Spleen (tissue), 11 donors: ENCODE measurements at regions not wholly inside any gene's neighbourhood (a gene's known extent, or its start where the extent isn't known, plus 50 kb on each side); places are given as distances from the start of the nearest gene placed in this dataset.

Experiments
- DNase-seq: peaks from one replicate; pipeline ENCODE4 v3.0.0-alpha.2; 2020
- H3K27ac ChIP-seq, 8 donors: fragments of 200-600 bp; sonication (generic) in 7 of 8; 1 replicate in 4 of 8; 2 replicates in 4 of 8; pipeline versions ENCODE4 v1.5.0 to v1.8.0; 2016 to 2021; ENCODE audit warnings: inconsistent platforms in 4 of 8, mild to moderate bottlenecking in 4 of 8, moderate library complexity in 1 of 8
- H3K27me3 ChIP-seq, 7 donors: fragments of 200-600 bp; sonication (generic) in 6 of 7; replicated peaks in 1 of 7; 1 replicate in 4 of 7; 2 replicates in 3 of 7; pipeline versions ENCODE4 v1.5.0 to v1.8.0; 2016 to 2021; ENCODE audit warnings: inconsistent platforms in 3 of 7, mild to moderate bottlenecking in 1 of 7
- H3K36me3 ChIP-seq, 6 donors: fragments of 200-600 bp; sonication (generic) in 5 of 6; 1 replicate in 4 of 6; 2 replicates in 2 of 6; pipeline versions ENCODE4 v1.5.0 to v1.8.0; 2016 to 2021; ENCODE audit warnings: inconsistent platforms in 2 of 6
- H3K4me1 ChIP-seq, 6 donors: fragments of 200-600 bp; sonication (generic) in 5 of 6; 1 replicate in 3 of 6; 2 replicates in 3 of 6; pipeline versions ENCODE4 v1.5.0 to v1.8.0; 2016 to 2021; ENCODE audit warnings: inconsistent platforms in 3 of 6
- H3K4me3 ChIP-seq, 8 donors: fragments of 200-600 bp; sonication (generic) in 7 of 8; 1 replicate in 4 of 8; 2 replicates in 4 of 8; pipeline versions ENCODE4 v1.5.0 to v1.8.0; 2016 to 2021; ENCODE audit warnings: inconsistent platforms in 4 of 8, mild to moderate bottlenecking in 4 of 8, moderate library complexity in 2 of 8
- H3K9me3 ChIP-seq, 8 donors: fragments of 200-600 bp; sonication (generic) in 7 of 8; 1 replicate in 4 of 8; 2 replicates in 4 of 8; pipeline versions ENCODE4 v1.5.0 to v1.8.0; 2016 to 2021; ENCODE audit warnings: inconsistent platforms in 4 of 8
- CTCF ChIP-seq, 11 experiments: fragments of 200-600 bp in 7 of 11; fragments of 450-650 bp in 4 of 11; sonication (generic) in 4 of 11; IDR thresholded peaks in 8 of 11; conservative IDR thresholded peaks in 3 of 11; 1 replicate in 7 of 11; 2 replicates in 4 of 11; pipeline versions ENCODE4 v1.4.0 to v1.8.0; 2016 to 2021; ENCODE audit warnings: antibody characterized with exemption in 11 of 11, inconsistent platforms in 4 of 11, mild to moderate bottlenecking in 1 of 11
- POLR2A ChIP-seq, 3 donors: fragments of 450-650 bp; IDR thresholded peaks; one replicate each; pipeline ENCODE4 v1.5.1; 2017; ENCODE audit warnings: antibody characterized with exemption in 3 of 3, mild to moderate bottlenecking in 1 of 3
- POLR2AphosphoS5 ChIP-seq, 3 donors: sonication (generic); formaldehyde crosslinking; IDR thresholded peaks; one replicate each; pipeline ENCODE4 v1.5.1; 2017; ENCODE audit warnings: antibody characterized with exemption in 3 of 3
- WGBS, 5 donors: extraction: QIAGEN DNeasy Blood & Tissue Kit in 3 of 5; methylation state at CpG; one replicate each; pipeline versions ENCODE4 v1.1.5 to v1.1.7; 2013 to 2018; 5-methylcytosine and 5-hydroxymethylcytosine counted together
- intact Hi-C: fragments of 100-400 bp; cut with DNase I; formaldehyde crosslinking; loops from one replicate; pipeline ENCODE4 v1.15.0; 2023; ENCODE audit warnings: low total_unique reads
- donor health status: healthy with polysubstance abuse.
- donor health status: DM: no; HTN: no; CAD: no; lungs with moderate emphysema.
- donor health status: DM: no; HTN: no; CAD: no.
- donor health status: Bipolar disorder and iron deficiency.
- donor health status: healthy.
- donor health status: DM: no; HTN: no; CAD: no.
- donor health status: DM: yes; HTN: yes; CAD: no.

DNA sequence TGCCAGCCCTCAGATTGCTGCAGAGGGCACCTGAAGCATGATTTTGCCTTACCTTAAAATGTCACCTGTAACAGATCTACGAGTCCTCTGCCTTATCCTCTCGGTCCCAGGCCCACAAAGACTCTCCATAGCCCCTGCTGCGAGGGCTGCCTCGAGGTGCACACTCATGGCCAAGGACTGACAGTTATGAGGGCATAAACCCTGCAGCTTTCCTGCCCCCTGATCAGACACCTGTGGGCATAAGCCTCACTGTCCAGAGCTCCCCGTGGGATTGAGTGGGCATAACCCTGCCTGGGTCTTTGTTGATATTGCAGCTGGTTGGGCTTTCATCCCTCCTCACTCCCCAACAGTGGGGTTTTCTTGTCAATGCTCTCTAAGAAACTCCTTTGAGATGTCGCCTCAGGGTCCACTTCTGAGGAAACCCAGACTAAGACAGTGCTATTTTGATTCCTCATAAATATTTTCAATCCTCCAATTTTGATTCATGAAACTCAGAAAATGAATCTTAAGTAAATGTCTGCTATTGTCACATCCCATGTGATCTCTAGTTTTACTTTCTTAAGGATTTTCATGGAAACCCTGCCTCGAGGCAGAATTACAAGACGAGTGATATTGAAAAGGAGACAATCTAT lies 108.5 kb upstream of the NCK2 start:
- DNase-seq = no peak
- Histone ChIP-seq H3K36me3 (no peaks in the 10 kb centered on the region), H3K4me1 (no peaks in the 10 kb centered on the region), H3K4me3 (no peak overlapping the region), H3K27me3 (no peaks in the 10 kb centered on the region), H3K9me3 (no peaks in the 10 kb centered on the region), H3K27ac (no peak overlapping the region)
- WGBS, 5 donors = 66 to 84% (median 78%) methylated on average over 8 of the region's 8 CpGs
- intact Hi-C loops = no loop called here
- TF ChIP-seq POLR2AphosphoS5 (IDR thresholded peaks at IDR 0.05) (no peak), CTCF (IDR thresholded peaks at IDR 0.05 in 8 of 11, conservative IDR thresholded peaks at IDR 0.05 in 3 of 11) (no peak), POLR2A (IDR thresholded peaks at IDR 0.05) (no peak)

DNA sequence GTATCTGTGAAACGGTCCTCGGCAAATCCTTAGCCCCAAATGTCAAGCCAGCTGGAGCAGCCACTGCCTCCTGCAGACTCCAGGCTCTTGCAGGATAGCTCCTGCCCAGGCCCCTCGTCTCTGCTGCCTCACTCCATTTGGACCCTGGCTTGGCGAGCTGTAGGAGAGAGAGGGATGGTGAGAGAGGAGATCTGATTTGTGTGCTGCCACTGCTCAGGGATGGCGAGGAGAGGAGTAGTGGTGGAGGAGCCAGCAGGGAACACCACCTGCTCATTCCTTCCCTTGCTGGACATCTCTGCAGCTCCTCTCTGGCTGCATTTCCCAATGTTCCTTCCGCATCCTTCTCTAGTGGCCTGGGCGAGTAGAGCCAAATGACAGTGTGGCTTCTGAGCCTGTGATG lies 109.1 kb upstream of the NCK2 start:
- Histone ChIP-seq H3K27ac (no peak overlapping the region), H3K36me3 (no peaks in the 10 kb centered on the region), H3K9me3 (no peaks in the 10 kb centered on the region), H3K4me1 (no peaks in the 10 kb centered on the region), H3K27me3 (no peaks in the 10 kb centered on the region), H3K4me3 (no peak overlapping the region)
- 77 to 94% (median 90%) methylated on average over 7 of the region's 7 CpGs for WGBS, 5 donors
- intact Hi-C loops = no loop called here
- TF ChIP-seq POLR2AphosphoS5 (IDR thresholded peaks at IDR 0.05) (no peak), POLR2A (IDR thresholded peaks at IDR 0.05) (no peak), CTCF (IDR thresholded peaks at IDR 0.05 in 8 of 11, conservative IDR thresholded peaks at IDR 0.05 in 3 of 11) (no peak)
- no peak for DNase-seq

DNA sequence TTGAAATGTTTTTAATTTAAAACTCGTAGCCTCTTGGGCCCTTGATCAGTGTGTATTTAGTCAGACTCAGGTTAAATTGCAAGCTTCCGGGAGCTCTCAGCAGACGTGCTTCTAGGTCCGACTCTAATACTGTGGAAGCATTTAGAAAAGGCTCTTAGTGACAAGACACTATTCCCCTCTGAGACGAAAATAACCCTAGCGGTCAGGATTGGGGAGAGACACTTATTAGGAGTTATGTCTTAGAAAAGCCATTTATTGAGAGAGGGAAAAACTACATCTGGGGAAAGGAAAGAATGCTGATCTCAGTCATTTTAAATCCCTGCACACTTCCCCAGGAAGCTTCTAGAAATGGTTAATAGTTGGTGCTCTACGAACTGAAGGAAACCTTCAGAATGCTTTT lies 110.5 kb upstream of the NCK2 start:
- H3K27me3 ChIP-seq = no peaks in the 10 kb centered on the region
- no peak overlapping the region for H3K27ac ChIP-seq
- DNase-seq = no peak
- no peaks in the 10 kb centered on the region for H3K9me3 ChIP-seq
- H3K4me1 ChIP-seq = no peaks in the 10 kb centered on the region
- H3K36me3 ChIP-seq = no peaks in the 10 kb centered on the region
- TF ChIP-seq CTCF (IDR thresholded peaks at IDR 0.05 in 8 of 11, conservative IDR thresholded peaks at IDR 0.05 in 3 of 11) (no peak), POLR2A (IDR thresholded peaks at IDR 0.05) (no peak)
- H3K4me3 ChIP-seq = no peak overlapping the region
- 56 to 75% (median 71%) methylated on average over 7 of the region's 7 CpGs for WGBS, 5 donors
- intact Hi-C loops = no loop called here

DNA sequence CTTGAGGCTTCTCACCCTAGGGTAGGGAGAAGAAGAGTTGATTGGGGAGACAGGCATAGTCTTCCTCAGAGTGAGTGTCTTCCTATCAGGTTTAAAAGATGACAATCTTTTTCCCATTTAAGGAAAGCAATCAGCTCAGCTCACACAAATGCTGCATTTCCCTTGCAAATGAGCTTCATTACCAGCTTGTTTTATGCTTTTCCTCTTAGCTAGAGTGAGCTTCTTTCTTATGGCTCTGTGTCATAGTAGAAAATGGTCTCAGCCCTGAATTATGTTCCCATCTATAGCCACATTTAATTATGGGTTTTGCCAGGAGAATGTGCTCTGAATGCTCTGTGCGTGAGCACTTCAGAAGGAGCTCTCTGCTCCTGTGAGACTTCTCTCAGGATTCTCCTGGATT lies 112.8 kb upstream of the NCK2 start:
- Histone ChIP-seq H3K36me3 (no peaks in the 10 kb centered on the region), H3K27ac (no peak overlapping the region), H3K27me3 (no peaks in the 10 kb centered on the region), H3K9me3 (no peaks in the 10 kb centered on the region), H3K4me3 (no peak overlapping the region), H3K4me1 (no peaks in the 10 kb centered on the region)
- TF ChIP-seq CTCF (IDR thresholded peaks at IDR 0.05 in 8 of 11, conservative IDR thresholded peaks at IDR 0.05 in 3 of 11) = no peak
- no peak for TF ChIP-seq POLR2A (IDR thresholded peaks at IDR 0.05)
- no peak for TF ChIP-seq POLR2AphosphoS5 (IDR thresholded peaks at IDR 0.05)
- intact Hi-C loops = no loop called here
- WGBS, 5 donors = 73 to 100% (median 91%) methylated on average over 1 of the region's 1 CpG
- DNase-seq = no peak
